HepG2 (cell line): ENCODE measurements at regions not wholly inside any gene's neighbourhood (a gene's known extent, or its start where the extent isn't known, plus 50 kb on each side); places are given as distances from the start of the nearest gene placed in this dataset.

ENCODE experiments used
- CHCHD3 ChIP-seq: sonication (generic); formaldehyde crosslinking; IDR thresholded peaks from 2 replicates; pipeline ENCODE4 v1.8.0; 2022; ENCODE audit warnings: mild to moderate bottlenecking, missing genetic modification reagents, moderate library complexity
- EEA1 ChIP-seq: sonication (generic); formaldehyde crosslinking; IDR thresholded peaks from 2 replicates; pipeline ENCODE4 v1.5.1; 2020; ENCODE audit warnings: mild to moderate bottlenecking, missing genetic modification reagents, borderline replicate concordance
- GLI4 ChIP-seq: sonication (generic); formaldehyde crosslinking; IDR thresholded peaks from 2 replicates; pipeline ENCODE4 v1.5.1; 2020; ENCODE audit warnings: missing genetic modification reagents, mild to moderate bottlenecking, moderate library complexity, borderline replicate concordance
- KDM2A ChIP-seq: sonication (generic); formaldehyde crosslinking; IDR thresholded peaks from 2 replicates; pipeline ENCODE4 v1.4.0; 2020; ENCODE audit warnings: low read depth, missing genetic modification reagents, borderline replicate concordance
- KLF11 ChIP-seq: IDR thresholded peaks from 2 replicates; pipeline ENCODE4 v1.6.1; 2016; ENCODE audit warnings: missing compliant biosample characterization
- KLF9 ChIP-seq: IDR thresholded peaks from 2 replicates; pipeline ENCODE4 v1.6.1; 2016; ENCODE audit warnings: low read depth
- MAZ ChIP-seq, 2 experiments: sonication (generic) in 1 of 2; formaldehyde crosslinking in 1 of 2; IDR thresholded peaks; 2 replicates each; pipeline versions ENCODE4 v1.5.0 to v1.6.1; 2012 to 2020; ENCODE audit warnings: low read depth in 2 of 2, mild to moderate bottlenecking in 2 of 2, borderline replicate concordance in 1 of 2, improper control_type of control experiment in 1 of 2, low read length in 1 of 2, missing genetic modification reagents in 1 of 2, moderate library complexity in 1 of 2
- NCOR1 ChIP-seq: fragments of 200-600 bp; sonication (generic); IDR thresholded peaks from 2 replicates; pipeline ENCODE4 v1.7.0; 2017; ENCODE audit warnings: antibody characterized with exemption, low read length, borderline replicate concordance
- POGZ ChIP-seq: sonication (generic); formaldehyde crosslinking; IDR thresholded peaks from 2 replicates; pipeline ENCODE4 v1.4.0; 2020; ENCODE audit warnings: mild to moderate bottlenecking, missing genetic modification reagents
- RARG ChIP-seq: sonication (generic); formaldehyde crosslinking; IDR thresholded peaks from 2 replicates; pipeline ENCODE4 v1.4.0; 2020; ENCODE audit warnings: low read depth, mild to moderate bottlenecking, missing genetic modification reagents
- SOX6 ChIP-seq, 2 experiments: fragments of 450-650 bp in 1 of 2; sonication (generic) in 1 of 2; formaldehyde crosslinking in 1 of 2; IDR thresholded peaks; 2 replicates each; pipeline versions ENCODE4 v1.4.0 to v1.6.1; 2017 to 2020; ENCODE audit warnings: antibody characterized with exemption in 1 of 2, mild to moderate bottlenecking in 1 of 2, missing genetic modification reagents in 1 of 2
- TCF7L2 ChIP-seq: IDR thresholded peaks from 2 replicates; pipeline ENCODE4 v1.6.1; 2011; ENCODE audit warnings: mild to moderate bottlenecking, low read depth, low read length, moderate library complexity
- THYN1 ChIP-seq: sonication (generic); formaldehyde crosslinking; IDR thresholded peaks from 2 replicates; pipeline ENCODE4 v1.8.1; 2023; ENCODE audit warnings: low read depth, mild to moderate bottlenecking, moderate library complexity, missing genetic modification reagents, borderline replicate concordance
- TMF1 ChIP-seq: sonication (generic); formaldehyde crosslinking; IDR thresholded peaks from 2 replicates; pipeline ENCODE4 v1.8.1; 2022; ENCODE audit warnings: low read depth, missing genetic modification reagents
- ZBTB7B ChIP-seq: sonication (generic); formaldehyde crosslinking; IDR thresholded peaks from 2 replicates; pipeline ENCODE4 v1.4.0; 2020; ENCODE audit warnings: missing genetic modification reagents
- ZFP36L2 ChIP-seq: sonication (generic); formaldehyde crosslinking; IDR thresholded peaks from 2 replicates; pipeline ENCODE4 v1.4.0; 2020; ENCODE audit warnings: missing genetic modification reagents
- ZIK1 ChIP-seq: sonication (generic); formaldehyde crosslinking; IDR thresholded peaks from 2 replicates; pipeline ENCODE4 v1.5.0; 2020; ENCODE audit warnings: mild to moderate bottlenecking, low read depth, missing genetic modification reagents, borderline replicate concordance
- ZNF670 ChIP-seq: sonication (generic); formaldehyde crosslinking; IDR thresholded peaks from 2 replicates; pipeline ENCODE4 v1.8.0; 2022; ENCODE audit warnings: mild to moderate bottlenecking, missing genetic modification reagents, borderline replicate concordance
- ZNF773 ChIP-seq: sonication (generic); formaldehyde crosslinking; IDR thresholded peaks from 2 replicates; pipeline ENCODE4 v1.4.0; 2020; ENCODE audit warnings: missing genetic modification reagents, borderline replicate concordance
- ZNF788 ChIP-seq: sonication (generic); formaldehyde crosslinking; IDR thresholded peaks from 2 replicates; pipeline ENCODE4 v1.5.0; 2020; ENCODE audit warnings: mild to moderate bottlenecking, missing genetic modification reagents, borderline replicate concordance
- TF ChIP-seq, protein P1 (sequence below): sonication (generic); formaldehyde crosslinking; IDR thresholded peaks from 2 replicates; pipeline ENCODE4 v1.8.1; 2023; ENCODE audit warnings: missing genetic modification reagents, mild to moderate bottlenecking, borderline replicate concordance
- TF ChIP-seq, protein P2 (sequence below): sonication (generic); formaldehyde crosslinking; IDR thresholded peaks from 2 replicates; pipeline ENCODE4 v1.5.0; 2020; ENCODE audit warnings: mild to moderate bottlenecking, missing genetic modification reagents, borderline replicate concordance

DNA sequence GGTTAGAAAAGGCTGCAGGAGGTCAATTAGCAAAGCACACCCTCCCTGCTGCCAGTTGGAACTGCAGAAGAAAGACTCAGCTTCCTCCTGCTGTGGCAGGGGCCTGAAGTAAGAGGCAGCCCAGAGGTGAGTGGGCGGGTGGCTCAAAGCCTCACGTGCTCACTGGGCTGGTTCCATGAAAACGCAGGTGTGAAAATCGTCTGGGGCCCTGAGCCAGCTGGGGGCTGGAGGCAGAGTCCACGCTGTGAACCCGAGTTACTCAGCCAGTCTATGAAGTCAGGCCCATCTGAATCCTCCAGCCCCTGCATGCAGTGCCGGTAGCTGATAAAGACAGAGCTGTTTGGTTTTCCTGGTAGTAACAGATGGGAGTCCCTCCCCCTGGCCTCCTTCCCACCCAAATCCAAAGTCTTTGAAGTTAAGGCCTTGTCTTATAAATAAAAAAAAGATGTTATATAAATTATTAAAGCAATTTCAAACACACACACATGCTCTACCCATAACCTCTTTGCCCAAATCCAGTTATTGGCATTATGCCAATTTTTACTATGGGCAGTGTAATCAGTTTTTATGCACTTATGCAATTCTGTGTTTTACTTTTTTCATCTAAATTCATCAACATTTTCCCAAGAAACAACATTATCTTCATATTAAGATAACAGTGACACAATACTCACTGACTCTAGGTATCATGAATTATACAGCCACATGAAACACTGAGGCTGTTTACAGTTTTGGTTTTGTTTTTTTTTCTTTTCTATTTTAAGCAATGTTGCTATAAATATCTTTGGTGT is 57.9 kb upstream of the PNMA1 start (continued):
- TF ChIP-seq GLI4 (CRISPR knock-in tag) (no peak), KLF11 (peak; percentile 85; the same call in 1 of the 2 replicates), TMF1 (CRISPR knock-in tag) (peak; percentile 86), TCF7L2 (no peak), ZNF773 (CRISPR knock-in tag) (0 out of 2 replicates have a peak, but pooled peaks have one; percentile 45), ZNF670 (no peak), THYN1 (no peak), RARG (CRISPR knock-in tag) (no peak), SOX6 (IDR thresholded peaks at IDR 0.05) (no peak), SOX6 (CRISPR knock-in tag; IDR thresholded peaks at IDR 0.05) (peak; percentile 93), MAZ (IDR thresholded peaks at IDR 0.05; ENCODE audit: borderline replicate concordance, low read depth, low read length) (peak; percentile 71; the same call in 1 of the 2 replicates), MAZ (CRISPR knock-in tag; IDR thresholded peaks at IDR 0.05; ENCODE audit: low read depth) (peak; percentile 91), CHCHD3 (CRISPR knock-in tag) (no peak), EEA1 (CRISPR knock-in tag) (no peak), POGZ (CRISPR knock-in tag) (peak; percentile 87), KLF9 (CRISPR knock-in tag) (0 out of 2 replicates have a peak, but pooled peaks have one; percentile 59), ZNF788 (CRISPR knock-in tag) (peak; percentile 73; the same call in 1 of the 2 replicates), NCOR1 (peak; percentile 93), ZIK1 (CRISPR knock-in tag) (peak; percentile 80; the same call in 1 of the 2 replicates), ZBTB7B (CRISPR knock-in tag) (peak; percentile 85), ZFP36L2 (CRISPR knock-in tag) (0 out of 2 replicates have a peak, but pooled peaks have one; percentile 70), KDM2A (CRISPR knock-in tag) (peak; percentile 88; the same call in 1 of the 2 replicates)
- TF ChIP-seq, protein P1, sequence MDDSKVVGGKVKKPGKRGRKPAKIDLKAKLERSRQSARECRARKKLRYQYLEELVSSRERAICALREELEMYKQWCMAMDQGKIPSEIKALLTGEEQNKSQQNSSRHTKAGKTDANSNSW (CRISPR knock-in tag), result no peak
- TF ChIP-seq, protein P2, sequence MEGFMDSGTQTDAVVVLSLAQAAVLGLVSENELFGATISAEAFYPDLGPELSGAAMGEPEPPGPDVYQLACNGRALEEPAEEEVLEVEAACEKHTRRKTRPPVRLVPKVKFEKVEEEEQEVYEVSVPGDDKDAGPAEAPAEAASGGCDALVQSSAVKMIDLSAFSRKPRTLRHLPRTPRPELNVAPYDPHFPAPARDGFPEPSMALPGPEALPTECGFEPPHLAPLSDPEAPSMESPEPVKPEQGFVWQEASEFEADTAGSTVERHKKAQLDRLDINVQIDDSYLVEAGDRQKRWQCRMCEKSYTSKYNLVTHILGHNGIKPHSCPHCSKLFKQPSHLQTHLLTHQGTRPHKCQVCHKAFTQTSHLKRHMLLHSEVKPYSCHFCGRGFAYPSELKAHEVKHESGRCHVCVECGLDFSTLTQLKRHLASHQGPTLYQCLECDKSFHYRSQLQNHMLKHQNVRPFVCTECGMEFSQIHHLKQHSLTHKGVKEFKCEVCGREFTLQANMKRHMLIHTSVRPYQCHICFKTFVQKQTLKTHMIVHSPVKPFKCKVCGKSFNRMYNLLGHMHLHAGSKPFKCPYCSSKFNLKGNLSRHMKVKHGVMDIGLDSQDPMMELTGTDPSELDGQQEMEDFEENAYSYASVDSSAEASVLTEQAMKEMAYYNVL, result peak; percentile 91
